HG02623 (cell line): ENCODE measurements at regions not wholly inside any gene's neighbourhood (a gene's known extent, or its start where the extent isn't known, plus 50 kb on each side); places are given as distances from the start of the nearest gene placed in this dataset.

Experiments used
- ATAC-seq: cut with Tn5 transposase; IDR thresholded peaks from one replicate; pipeline ENCODE4 v1.9.1; 2021; ENCODE audit warnings: moderate library complexity; ENCODE audit not compliant: unreplicated experiment

GRCh38 chr18:67705748-67706147, 189.2 kb upstream of the DSEL start:
- no peak for ATAC-seq

- ATAC-seq, result no peak
Measured at GRCh38 chr18:67695684-67696083, 179.2 kb upstream of the DSEL start.

- no peak for ATAC-seq
Measured at GRCh38 chr18:67694787-67695186, 178.3 kb upstream of the DSEL start.

- no peak for ATAC-seq
Measured at GRCh38 chr18:67692811-67693210, 176.3 kb upstream of the DSEL start.

GRCh38 chr18:67682516-67682915, 166.0 kb upstream of the DSEL start:
- no peak for ATAC-seq

- ATAC-seq, result no peak
Measured at GRCh38 chr18:67677489-67677888, 161.0 kb upstream of the DSEL start.

- no peak for ATAC-seq
Measured at GRCh38 chr18:67672716-67673115, 156.2 kb upstream of the DSEL start.

- ATAC-seq, result no peak
Measured at GRCh38 chr18:67672155-67672554, 155.6 kb upstream of the DSEL start.

GRCh38 chr18:67670024-67670543, 153.6 kb upstream of the DSEL start:
- ATAC-seq, result no peak

GRCh38 chr18:67665266-67665665, 148.7 kb upstream of the DSEL start:
- ATAC-seq, result no peak

- no peak for ATAC-seq
Measured at GRCh38 chr18:67662996-67663395, 146.5 kb upstream of the DSEL start.

- no peak for ATAC-seq
Measured at GRCh38 chr18:67661555-67661954, 145.0 kb upstream of the DSEL start.

- ATAC-seq, result no peak
Measured at GRCh38 chr18:67654101-67654500, 137.6 kb upstream of the DSEL start.

GRCh38 chr18:67652288-67652687, 135.8 kb upstream of the DSEL start:
- ATAC-seq, result no peak

- no peak for ATAC-seq
Measured at GRCh38 chr18:67651438-67651837, 134.9 kb upstream of the DSEL start.

- ATAC-seq, result no peak
Measured at GRCh38 chr18:67650686-67651385, 134.3 kb upstream of the DSEL start.

- ATAC-seq, result no peak
Measured at GRCh38 chr18:67646890-67647289, 130.4 kb upstream of the DSEL start.

- ATAC-seq, result no peak
Measured at GRCh38 chr18:67644226-67644625, 127.7 kb upstream of the DSEL start.

GRCh38 chr18:67639872-67640271, 123.4 kb upstream of the DSEL start:
- no peak for ATAC-seq

GRCh38 chr18:67636597-67637385, 120.3 kb upstream of the DSEL start:
- ATAC-seq, result no peak

GRCh38 chr18:67634631-67635338, 118.3 kb upstream of the DSEL start:
- no peak for ATAC-seq

- ATAC-seq, result no peak
Measured at GRCh38 chr18:67633939-67634338, 117.4 kb upstream of the DSEL start.
